ENCODE measurements at regions not wholly inside any gene's neighbourhood (a gene's known extent, or its start where the extent isn't known, plus 50 kb on each side); places are given as distances from the start of the nearest gene placed in this dataset.

DNA sequence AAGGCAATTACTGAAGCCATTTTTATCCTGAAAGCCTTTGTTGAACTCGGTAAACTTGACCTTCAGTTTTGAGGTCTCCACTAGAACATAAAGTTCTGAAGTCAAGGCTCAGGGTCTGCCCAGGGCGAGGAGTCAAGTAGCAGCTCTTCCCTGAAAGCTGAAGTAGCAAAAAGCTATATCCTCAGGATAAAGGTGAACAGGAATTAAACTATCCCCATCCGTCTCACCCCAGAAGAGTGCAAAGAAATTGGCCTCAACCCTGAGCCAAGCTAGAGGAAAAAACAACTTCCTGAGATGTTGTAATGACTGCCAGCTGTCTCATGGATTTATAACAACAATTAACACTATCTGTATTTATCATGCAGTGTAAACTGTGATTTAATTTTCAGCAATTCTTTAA lies 590.8 kb downstream of the SPRY1 start:
- TF ChIP-seq POLR2A (IDR thresholded peaks at IDR 0.05), result no peak
- TF ChIP-seq, protein P1, sequence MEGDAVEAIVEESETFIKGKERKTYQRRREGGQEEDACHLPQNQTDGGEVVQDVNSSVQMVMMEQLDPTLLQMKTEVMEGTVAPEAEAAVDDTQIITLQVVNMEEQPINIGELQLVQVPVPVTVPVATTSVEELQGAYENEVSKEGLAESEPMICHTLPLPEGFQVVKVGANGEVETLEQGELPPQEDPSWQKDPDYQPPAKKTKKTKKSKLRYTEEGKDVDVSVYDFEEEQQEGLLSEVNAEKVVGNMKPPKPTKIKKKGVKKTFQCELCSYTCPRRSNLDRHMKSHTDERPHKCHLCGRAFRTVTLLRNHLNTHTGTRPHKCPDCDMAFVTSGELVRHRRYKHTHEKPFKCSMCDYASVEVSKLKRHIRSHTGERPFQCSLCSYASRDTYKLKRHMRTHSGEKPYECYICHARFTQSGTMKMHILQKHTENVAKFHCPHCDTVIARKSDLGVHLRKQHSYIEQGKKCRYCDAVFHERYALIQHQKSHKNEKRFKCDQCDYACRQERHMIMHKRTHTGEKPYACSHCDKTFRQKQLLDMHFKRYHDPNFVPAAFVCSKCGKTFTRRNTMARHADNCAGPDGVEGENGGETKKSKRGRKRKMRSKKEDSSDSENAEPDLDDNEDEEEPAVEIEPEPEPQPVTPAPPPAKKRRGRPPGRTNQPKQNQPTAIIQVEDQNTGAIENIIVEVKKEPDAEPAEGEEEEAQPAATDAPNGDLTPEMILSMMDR (IDR thresholded peaks at IDR 0.05), result no peak

Measured in esophagus squamous epithelium (tissue), 4 donors.